Heart right ventricle (tissue), 16 donors: ENCODE measurements at regions not wholly inside any gene's neighbourhood (a gene's known extent, or its start where the extent isn't known, plus 50 kb on each side); places are given as distances from the start of the nearest gene placed in this dataset.

ENCODE experiments used
- ATAC-seq, 8 donors: fragments of 200-7000 bp; cut with Tn5 transposase; one replicate each; pipeline ENCODE4 v1.9.1; 2020; ENCODE audit warnings: mild to moderate bottlenecking in 8 of 8, moderate library complexity in 8 of 8, moderate number of reproducible peaks in 1 of 8
- DNase-seq, 2 donors: peaks; one replicate each; pipeline ENCODE4 v3.0.0-alpha.2; 2020
- H3K27ac ChIP-seq, 10 donors: fragments of 200-600 bp; sonication (generic) in 2 of 10; one replicate each; pipeline versions ENCODE4 v1.5.0 to v1.8.0; 2020 to 2022; ENCODE audit warnings: mild to moderate bottlenecking in 3 of 10
- H3K27me3 ChIP-seq, 7 donors: fragments of 200-600 bp; one replicate each; pipeline ENCODE4 v1.8.0; 2021 to 2022; ENCODE audit warnings: mild to moderate bottlenecking in 2 of 7
- H3K36me3 ChIP-seq, 9 donors: fragments of 200-600 bp; sonication (generic) in 1 of 9; one replicate each; pipeline versions ENCODE4 v1.5.0 to v1.8.0; 2020 to 2022; ENCODE audit warnings: mild to moderate bottlenecking in 2 of 9
- H3K4me1 ChIP-seq, 9 donors: fragments of 200-600 bp; sonication (generic) in 1 of 9; one replicate each; pipeline versions ENCODE4 v1.5.0 to v1.8.0; 2020 to 2022; ENCODE audit warnings: mild to moderate bottlenecking in 4 of 9
- H3K4me3 ChIP-seq, 10 donors: fragments of 200-600 bp; sonication (generic) in 2 of 10; one replicate each; pipeline versions ENCODE4 v1.5.0 to v1.8.0; 2020 to 2022; ENCODE audit warnings: mild to moderate bottlenecking in 7 of 10, moderate library complexity in 2 of 10
- H3K9me3 ChIP-seq, 11 donors: fragments of 200-600 bp in 10 of 11; sonication (generic) in 2 of 11; one replicate each; pipeline versions ENCODE4 v1.5.0 to v1.8.0; 2013 to 2022; ENCODE audit warnings: mild to moderate bottlenecking in 2 of 11, control low read depth in 1 of 11, moderate library complexity in 1 of 11
- CTCF ChIP-seq, 9 donors: fragments of 200-600 bp; sonication (generic) in 2 of 9; IDR thresholded peaks; one replicate each; pipeline versions ENCODE4 v1.5.0 to v1.8.0; 2021 to 2022; ENCODE audit warnings: antibody characterized with exemption in 9 of 9, mild to moderate bottlenecking in 5 of 9, moderate library complexity in 1 of 9
- WGBS, 2 donors: extraction: QIAGEN DNeasy Blood & Tissue Kit; methylation state at CpG; one replicate each; pipeline ENCODE4 v1.1.7; 2013; ENCODE audit warnings: inconsistent platforms in 1 of 2; 5-methylcytosine and 5-hydroxymethylcytosine counted together
- intact Hi-C, 10 donors: fragments of 100-400 bp; cut with DNase I; formaldehyde crosslinking; loops; one replicate each; pipeline versions ENCODE4 v1.11.1 to v1.14.2; 2022
- donor health status: Arrhythmogenic right ventricular cardiomyopathy.
- donor health status: ischemic (EF 13 %, LVEDD 7.1; RV severe dilation, severe dysfunction).
- donor health status: healthy with polysubstance abuse.
- donor health status: DM: no; HTN: yes; CAD: no.
- donor health status: DM: no; HTN: no; CAD: no.
- donor health status: ischemic (EF 25% LVEDD 6.9; RV normal size, moderate dysfunction).
- donor health status: ischemic (EF 25% LVEDD 5.7; RV mildly dilated, moderate dysfunction).
- donor health status: healthy.
- donor health status: DM: yes; HTN: yes; CAD: no.
- donor health status: Ischemic cardiomyopathy.
- donor health status: ischemic (EF 35%, LVEDD 5.7; RV mildly dilated, moderate dysfunction).
- donor health status: nonischemic (EF 11% LVEDD 7.7; RV severe dilation, severe dysfunction).
- donor health status: DM: yes; HTN: yes; CAD: no.
- donor health status: PGD.
- donor health status: ischemic (EF 29% LVEDD 5.4; RV normal size, mild dysfunction).
- donor health status: nonischemic (EF 23%, LVEDD 6.1; RV moderate dilation, normal function).

DNA sequence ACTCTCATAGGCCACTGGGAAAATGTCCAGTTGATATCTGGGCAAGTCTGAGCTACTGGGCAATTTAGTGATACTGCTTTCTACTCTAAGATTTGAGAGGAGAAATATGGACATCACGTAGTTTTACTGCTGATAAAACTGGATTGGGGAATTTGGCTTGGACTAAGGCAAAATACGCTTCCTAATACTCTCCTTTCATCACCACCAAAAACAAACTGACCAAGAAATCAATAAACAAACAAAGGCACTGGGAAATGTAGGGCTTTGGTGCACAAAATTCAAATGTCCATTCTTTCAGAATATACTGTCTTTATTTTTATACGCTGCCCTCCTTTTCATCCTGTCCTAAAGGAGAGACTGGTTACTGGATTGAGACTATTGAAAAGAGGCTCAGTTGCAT lies 145.1 kb upstream of the SP8 start:
- no peak overlapping the region for H3K4me3 ChIP-seq
- 75 to 84% methylated on average over 3 of the region's 3 CpGs for WGBS, 2 donors
- intact Hi-C loops = no loop called here
- H3K36me3 ChIP-seq = no peaks in the 10 kb centered on the region
- no peaks in the 10 kb centered on the region for H3K27me3 ChIP-seq
- peaks cover 0 to 7% (median 0%) of the 10 kb centered on the region in 11 donors for H3K9me3 ChIP-seq
- TF ChIP-seq CTCF (IDR thresholded peaks at IDR 0.05) = no peak
- H3K4me1 ChIP-seq = no peaks in the 10 kb centered on the region
- H3K27ac ChIP-seq = no peak overlapping the region
- no peak for ATAC-seq
- no peak for DNase-seq

GRCh38 chr7:20932785-20933527 lies 146.3 kb upstream of the SP8 start:
- DNase-seq = no peak
- Histone ChIP-seq H3K9me3 (peaks cover 0 to 2% (median 0%) of the 10 kb centered on the region in 11 donors), H3K4me3 (no peak overlapping the region), H3K36me3 (no peaks in the 10 kb centered on the region), H3K27me3 (no peaks in the 10 kb centered on the region), H3K4me1 (no peaks in the 10 kb centered on the region), H3K27ac (no peak overlapping the region)
- no peak for TF ChIP-seq CTCF (IDR thresholded peaks at IDR 0.05)
- WGBS, 2 donors = 51 to 52% methylated on average over 7 of the region's 7 CpGs
- intact Hi-C loops = no loop called here
- ATAC-seq = no peak

DNA sequence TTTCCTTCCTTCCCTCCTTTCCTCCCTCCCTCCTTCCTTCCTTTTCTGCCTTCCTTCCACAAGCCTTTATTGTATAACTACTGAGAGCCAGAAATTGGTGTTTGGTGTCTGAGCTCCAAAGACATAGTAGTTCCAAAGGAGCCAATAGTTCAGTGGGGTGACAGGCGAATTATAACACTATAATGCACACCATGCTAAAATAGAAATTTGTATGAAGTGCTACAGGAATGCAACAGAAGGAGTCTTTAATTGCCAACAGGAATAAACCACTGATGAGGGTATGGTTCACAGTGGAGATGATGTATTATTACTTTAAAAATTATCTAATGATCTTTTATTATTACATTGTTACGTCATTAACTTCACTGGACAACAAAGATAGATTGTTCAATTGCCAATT lies 158.8 kb upstream of the SP8 start:
- intact Hi-C loops = no loop called here
- H3K27ac ChIP-seq = no peak overlapping the region
- DNase-seq = no peak
- H3K36me3 ChIP-seq = no peaks in the 10 kb centered on the region
- no peak for TF ChIP-seq CTCF (IDR thresholded peaks at IDR 0.05)
- H3K9me3 ChIP-seq = peaks cover 0 to 19% (median 0%) of the 10 kb centered on the region in 11 donors
- no peak overlapping the region for H3K4me3 ChIP-seq
- WGBS, 2 donors = 40% methylated on average over 2 of the region's 2 CpGs
- no peaks in the 10 kb centered on the region for H3K27me3 ChIP-seq
- no peaks in the 10 kb centered on the region for H3K4me1 ChIP-seq
- ATAC-seq = no peak

DNA sequence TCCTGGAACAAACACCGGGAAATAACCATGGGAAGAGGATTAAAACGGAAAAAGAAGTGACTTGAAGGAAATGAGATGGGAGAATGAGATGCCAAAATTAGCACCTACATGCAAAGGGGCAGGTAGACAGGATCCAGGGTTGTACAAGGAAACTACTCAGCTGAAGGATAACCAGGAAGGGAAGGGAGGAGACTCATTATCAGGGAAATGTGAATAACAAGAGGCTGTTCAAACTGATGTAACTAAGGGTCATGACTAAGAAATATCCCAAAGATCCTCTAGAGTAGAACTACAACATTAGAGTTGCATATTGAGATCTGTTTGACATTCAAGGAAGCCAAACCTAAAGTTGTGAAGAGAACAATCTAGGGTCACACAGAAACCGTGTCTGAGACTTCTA lies 166.2 kb upstream of the SP8 start:
- Histone ChIP-seq H3K27me3 (no peaks in the 10 kb centered on the region), H3K27ac (no peak overlapping the region), H3K4me1 (no peaks in the 10 kb centered on the region), H3K4me3 (no peak overlapping the region), H3K36me3 (no peaks in the 10 kb centered on the region), H3K9me3 (peaks cover 0 to 13% (median 0%) of the 10 kb centered on the region in 11 donors)
- intact Hi-C loops = no loop called here
- no peak for TF ChIP-seq CTCF (IDR thresholded peaks at IDR 0.05)
- ATAC-seq = no peak
- WGBS, 2 donors = 56 to 62% methylated on average over 3 of the region's 3 CpGs
- DNase-seq = no peak
